GM11168 (cell line): ENCODE measurements at regions not wholly inside any gene's neighbourhood (a gene's known extent, or its start where the extent isn't known, plus 50 kb on each side); places are given as distances from the start of the nearest gene placed in this dataset.

Source experiments
- in situ Hi-C: fragments of 300-500 bp; cut with MboI; formaldehyde crosslinking; loops from one replicate; pipeline ENCODE4 v1.12.0; 2022; ENCODE audit warnings: low sequenced_read_pairs; ENCODE audit not compliant: unreplicated experiment

DNA sequence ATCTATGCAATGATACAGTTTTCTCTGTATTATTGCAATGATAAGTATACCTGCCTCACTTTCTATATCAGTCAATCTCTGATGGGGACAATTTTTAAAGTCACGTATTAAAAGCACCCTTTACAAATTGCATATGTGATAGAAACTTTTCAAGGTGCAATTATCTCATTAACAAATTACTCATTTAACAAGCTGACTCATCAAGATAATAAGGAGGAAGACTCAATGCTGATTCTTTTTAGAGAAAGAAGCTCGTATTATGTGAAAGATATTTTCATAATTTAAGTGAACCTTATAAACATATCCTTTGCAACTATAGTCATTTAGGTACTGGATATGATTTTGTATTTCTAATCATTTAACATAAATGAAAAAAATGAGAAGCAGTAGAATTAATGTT is 1080.9 kb upstream of the TENM3 start:
- in situ Hi-C loops, result no loop called here

DNA sequence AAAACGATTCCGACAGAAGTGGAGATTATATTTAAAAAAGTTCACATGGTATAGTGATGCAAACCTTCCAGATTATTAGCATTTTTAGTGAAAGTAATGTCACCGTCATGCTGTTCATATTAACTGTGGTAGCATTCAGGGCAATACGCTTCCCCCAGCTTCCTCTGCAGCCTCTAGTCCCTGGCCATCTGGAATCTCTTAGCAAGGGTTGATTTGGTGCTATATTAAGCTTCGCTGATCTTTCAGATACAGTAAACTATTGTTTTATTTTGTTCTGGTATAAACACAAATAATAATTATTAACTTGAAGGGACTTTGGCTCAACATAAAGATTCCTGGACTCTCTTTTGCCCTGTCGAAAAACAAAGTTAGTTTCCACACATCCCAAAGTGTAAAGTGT is 1080.5 kb upstream of the TENM3 start:
- in situ Hi-C loops, result no loop called here

DNA sequence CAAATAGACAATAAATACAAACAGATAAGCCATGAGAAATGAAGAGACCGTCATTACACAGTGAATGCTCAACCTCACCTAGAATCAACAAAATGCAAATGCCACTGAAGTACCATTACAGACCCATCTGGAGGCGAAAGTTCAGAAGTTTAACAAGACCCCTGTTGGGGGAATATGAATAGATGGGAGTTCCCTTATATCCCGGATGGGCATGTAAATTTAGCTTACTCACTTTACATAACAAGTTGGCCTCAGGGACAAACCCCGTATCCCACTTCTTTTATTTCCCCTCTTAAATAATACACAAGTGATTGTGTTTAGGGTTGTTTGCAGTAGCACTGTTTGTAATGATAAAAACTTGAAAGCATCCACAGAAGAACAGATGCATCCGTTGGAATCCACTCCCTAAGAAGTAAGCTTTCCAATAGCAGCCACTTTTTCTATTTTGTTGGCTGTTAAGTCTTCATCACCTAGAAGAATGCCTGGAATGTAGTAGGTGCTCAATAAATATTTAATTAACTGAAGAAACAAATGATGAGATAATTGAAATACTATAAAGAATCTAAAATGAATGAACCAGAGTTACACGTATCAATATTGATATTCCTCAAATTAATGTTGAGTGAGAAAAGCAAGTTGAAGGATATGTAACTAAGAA is 1076.3 kb upstream of the TENM3 start:
- in situ Hi-C loops, result no loop called here

DNA sequence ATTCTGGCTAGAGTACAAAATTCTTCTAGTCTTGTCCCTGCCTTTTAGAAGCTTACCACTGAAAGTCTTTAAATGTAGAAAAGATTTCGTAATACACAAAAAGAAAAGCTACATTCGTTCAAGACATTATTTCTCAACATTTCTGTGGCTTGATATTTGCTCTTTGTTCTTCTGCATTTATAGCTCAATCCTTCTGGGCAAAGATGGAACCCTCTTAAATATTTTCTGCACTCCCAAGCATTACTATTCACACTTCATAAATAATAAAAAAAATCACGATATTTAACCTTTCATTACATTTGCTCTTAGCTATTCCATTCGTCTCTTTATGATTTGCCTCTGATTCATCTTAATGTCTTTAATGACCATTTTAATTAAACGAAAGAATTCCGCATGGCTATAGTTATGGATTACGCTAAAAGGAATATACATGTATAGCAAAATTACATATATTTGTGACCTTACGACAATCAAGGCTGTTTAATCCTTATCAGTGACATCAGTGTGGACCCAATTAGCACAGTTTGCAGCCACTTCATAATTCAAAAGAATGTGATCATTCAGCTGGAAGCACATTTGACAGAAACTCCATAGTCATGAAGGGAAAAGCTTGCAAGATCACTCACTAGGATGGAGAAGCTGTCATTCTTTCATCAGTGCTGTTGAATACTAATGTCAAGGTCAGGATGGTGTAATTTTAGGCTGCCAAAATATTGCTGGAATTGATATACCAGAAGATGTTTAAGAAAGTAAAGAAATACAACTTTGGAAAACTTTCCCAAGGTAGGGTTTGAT is 1075.0 kb upstream of the TENM3 start:
- in situ Hi-C loops, result no loop called here

DNA sequence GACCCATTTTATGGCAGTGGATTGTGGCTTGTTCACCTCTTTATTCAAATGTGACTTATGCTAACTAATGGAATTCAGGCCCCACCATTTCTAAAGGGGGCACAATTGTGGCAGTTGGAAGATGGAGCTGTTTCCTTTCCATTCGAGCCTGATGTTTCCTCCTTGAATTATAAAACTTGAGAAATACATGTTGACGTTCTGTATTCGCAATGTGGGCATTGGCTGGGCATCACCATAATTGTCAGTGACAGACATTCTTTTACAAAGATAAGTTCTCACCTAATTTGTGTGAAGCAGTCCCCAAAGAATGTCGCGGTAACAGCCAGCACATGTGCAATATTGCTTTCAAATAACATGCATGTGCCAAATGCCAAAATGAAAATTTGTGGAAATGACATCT is 1070.2 kb upstream of the TENM3 start:
- in situ Hi-C loops, result no loop called here

DNA sequence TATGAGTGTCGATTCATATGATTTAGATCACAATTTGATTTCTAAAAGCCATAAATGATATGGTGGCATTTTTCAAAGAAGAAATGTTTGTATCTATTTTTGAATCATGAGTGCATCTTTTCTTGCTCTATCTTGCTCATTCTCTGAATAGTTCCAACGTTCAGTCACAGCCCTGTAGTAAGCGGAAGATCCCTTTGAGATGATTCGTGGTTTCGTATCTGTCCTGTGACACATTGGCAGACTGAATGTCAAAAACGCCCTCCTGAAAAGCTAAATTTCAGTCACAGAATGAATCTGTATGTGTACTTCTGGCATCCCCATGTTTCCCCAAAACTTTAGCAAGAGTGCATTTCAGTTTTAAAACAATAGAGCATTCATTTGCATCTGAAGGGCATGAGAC is 1066.9 kb upstream of the TENM3 start:
- in situ Hi-C loops, result no loop called here

DNA sequence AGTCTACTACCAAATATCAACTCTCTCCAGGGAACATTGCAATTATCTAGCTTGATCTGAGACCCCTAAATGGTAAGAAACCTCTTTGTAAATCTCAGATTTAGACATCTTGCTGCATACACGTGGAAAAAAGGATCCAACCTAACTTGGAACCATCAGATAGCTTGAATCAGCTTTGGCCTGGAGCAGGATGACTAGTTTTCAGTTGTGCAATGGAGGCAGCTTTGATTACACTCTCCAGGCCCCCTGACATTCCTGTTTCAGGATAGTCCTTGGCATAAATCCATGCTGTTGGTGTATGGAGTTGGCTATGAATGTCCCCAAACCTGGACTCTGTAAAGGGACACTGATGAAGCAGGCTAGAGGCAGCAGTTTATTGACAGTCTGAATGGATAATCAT is 1061.9 kb upstream of the TENM3 start:
- in situ Hi-C loops, result no loop called here

DNA sequence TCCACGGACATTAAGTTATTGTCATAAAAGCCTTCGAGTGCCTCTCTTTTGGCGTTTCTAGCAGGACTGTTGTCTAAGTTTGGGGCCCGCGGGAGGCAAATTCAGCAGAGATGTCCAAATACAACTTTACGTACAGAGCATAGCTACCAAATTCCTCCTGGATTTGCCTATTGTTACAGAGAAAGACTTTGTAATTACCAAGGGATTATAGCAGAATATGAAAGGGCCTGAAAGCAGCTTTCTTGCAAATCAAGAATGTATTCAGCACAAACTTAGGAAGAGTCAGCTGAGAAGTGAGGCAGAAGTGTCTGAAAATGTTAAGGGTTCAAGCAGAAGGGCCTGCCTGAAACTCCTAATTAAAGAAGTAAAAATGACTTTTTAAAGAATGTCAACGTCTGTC is 1053.5 kb upstream of the TENM3 start:
- in situ Hi-C loops, result no loop called here

DNA sequence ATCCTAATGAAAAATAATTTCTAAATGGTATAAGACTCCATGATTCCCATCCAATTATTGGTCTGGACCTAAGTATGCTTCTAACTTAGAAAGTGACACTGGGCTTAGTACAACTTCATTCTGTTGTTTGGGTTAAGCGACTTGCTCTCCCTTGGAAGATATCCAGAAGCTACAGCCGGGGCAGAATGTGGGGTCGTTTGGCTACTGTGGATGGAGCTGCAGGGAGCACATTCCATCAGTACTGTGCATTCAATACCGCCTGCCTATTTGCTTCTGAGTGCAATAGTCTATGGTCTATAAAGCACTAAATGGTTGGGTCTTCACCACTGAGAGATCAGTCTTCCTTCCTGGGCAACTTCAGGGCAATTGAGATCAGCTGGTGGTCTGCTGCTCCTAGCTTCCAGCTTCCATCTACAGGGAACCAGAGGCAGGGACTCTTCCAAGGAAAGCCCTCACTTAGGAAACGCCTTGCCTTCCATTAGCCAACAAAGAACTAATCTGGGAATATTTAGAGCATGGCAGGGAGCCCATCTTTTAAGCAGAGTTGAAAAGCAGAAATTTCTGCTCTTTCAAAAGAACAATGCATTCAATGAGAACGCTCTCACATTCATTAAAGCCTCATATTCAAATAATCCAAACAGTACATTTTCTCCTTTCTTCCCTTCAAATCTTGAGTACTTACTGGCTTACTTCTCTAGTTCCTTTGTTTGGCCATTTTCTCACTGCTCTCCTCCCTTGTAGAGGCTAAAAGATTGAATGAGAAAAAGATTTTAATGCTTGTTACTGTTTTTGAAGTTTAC is 1049.9 kb upstream of the TENM3 start:
- in situ Hi-C loops, result no loop called here

DNA sequence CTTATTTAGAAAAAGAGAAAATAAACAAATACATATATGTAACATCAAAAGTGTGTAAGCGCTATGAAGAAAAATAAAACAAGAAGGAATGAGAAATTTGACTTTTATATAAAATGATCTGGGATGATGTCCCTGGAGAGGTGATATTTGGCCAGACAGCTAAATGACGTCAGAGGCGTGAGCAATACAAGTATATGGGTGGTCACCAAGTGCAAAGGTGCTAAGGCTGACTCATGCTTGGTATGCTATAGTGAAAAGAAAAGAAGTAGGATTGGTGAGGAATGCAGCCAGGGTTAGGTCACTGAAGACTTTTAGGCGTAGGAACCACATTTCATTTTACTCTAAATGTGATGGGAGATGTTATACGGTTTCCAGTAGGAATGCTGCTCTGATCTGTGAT is 1049.1 kb upstream of the TENM3 start:
- in situ Hi-C loops, result no loop called here

DNA sequence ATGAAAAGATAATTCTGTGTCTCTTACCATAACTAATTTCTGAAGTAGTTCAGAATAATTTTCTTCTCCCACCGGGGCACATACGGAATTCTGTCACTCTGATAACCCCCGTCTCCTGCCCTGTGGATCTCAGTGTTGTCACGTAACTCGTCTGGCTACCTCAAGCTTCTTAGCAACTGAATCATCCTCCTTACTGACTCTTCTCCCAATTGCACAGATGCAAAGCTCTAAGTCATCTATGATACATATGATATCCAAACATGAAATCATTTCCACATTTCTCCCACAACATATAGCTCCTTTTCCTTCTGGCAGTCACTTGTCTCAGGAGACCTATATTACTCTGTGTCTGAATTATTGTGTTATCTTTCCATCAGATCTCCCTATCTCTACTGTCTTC is 1043.1 kb upstream of the TENM3 start:
- in situ Hi-C loops, result no loop called here

DNA sequence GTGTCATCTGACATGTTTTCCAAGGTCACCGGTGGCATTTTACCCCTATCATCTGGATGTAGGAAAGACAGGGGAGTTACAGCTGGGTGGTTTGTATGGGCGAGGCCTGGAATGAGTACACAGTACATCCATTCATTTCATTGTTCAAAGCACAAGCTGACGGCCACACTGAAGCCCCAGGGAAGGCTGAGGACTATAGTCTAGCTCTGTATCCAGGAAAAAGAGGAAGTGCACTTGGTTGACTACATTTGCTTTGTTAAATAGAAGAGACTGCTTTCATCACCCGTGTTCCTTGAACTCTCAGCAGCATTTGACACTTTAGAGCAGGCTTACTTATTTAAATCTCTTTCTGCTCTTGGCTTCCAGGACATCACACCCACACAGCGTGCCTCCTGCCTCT is 1041.0 kb upstream of the TENM3 start:
- in situ Hi-C loops, result no loop called here

DNA sequence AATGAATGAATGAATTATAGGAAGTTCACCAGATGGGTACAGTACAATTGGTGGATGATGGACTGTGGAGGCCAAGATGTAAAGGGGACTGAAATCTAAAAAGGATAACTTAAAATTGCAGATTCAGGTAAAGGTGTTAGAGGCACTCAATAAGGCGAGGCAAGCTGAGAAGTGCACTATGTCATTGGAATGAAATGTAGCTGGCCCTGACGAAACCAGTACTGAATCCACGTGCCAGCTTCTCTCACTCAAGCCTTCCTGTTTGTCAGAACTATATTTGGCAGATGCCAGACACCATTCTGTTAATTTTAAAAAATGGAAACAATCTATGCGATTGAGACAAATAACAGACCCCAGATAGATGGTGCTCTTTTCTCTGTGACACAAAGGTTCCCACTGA is 1039.1 kb upstream of the TENM3 start:
- in situ Hi-C loops, result no loop called here

DNA sequence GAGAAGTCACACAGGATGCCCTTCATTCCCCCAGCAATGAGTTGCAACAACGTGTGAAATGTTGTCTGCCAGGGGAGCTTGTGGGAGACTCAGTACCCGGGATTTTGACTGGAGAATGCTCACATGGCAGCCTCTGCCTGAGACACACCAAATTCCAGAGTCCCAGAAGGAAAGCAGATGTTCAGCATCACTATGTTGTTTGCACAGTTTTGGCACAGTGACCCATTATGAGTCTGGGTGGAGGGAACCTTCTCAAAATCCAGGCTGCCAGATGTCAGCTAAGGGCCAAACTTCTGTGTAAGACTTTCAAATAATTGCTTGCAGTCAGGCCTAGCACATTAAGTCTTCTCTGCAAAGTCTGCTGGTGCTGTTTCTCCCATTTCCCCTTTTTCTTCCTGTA is 1029.7 kb upstream of the TENM3 start:
- in situ Hi-C loops, result no loop called here

DNA sequence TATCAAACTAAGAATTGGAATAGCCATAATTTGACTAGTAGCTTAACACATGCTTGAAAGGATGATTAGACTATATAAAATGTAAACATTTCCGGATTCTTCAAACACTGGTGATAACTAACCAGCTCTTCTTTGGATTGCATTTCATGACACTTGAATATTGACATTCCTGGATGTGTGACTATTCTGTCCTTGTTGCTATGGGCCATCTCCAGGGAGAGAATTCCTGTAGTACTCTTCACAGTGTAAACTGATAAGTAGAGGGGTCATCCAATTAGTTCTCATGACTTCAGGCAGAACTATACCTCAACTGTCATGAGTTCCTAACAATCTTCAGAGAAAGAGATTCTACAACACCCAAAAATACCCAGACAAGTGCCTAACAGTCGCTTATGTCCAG is 1026.7 kb upstream of the TENM3 start:
- in situ Hi-C loops, result no loop called here

DNA sequence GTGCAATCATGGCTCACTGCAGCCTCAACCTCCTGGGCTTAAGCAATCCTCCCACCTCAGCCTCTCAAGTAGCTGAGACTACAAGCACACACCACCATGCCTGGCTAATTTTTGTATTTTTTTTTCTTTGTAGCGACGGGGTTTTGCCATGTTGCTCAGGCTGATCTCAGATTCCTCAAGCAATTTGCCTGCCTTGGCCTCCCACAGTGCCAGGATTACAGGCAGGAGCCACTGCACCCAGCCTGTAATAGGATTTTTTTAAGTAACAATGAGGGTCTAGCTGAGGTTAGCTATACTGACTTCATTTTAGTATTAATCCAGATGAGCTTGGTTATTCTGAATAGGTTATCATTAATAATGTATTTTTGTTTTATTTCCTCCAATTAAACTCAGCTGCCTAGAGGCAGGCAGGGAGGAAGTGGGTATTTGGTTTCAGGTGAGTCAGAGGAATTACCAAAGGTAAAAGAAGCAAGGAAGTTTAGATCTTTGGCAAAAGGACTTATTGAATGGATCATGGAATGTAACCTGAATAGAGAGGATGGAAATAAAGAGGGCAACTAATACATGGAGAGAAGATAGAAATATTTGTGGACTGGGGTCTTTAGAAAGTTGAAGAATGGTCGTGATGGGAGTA is 1023.3 kb upstream of the TENM3 start:
- in situ Hi-C loops, result no loop called here

DNA sequence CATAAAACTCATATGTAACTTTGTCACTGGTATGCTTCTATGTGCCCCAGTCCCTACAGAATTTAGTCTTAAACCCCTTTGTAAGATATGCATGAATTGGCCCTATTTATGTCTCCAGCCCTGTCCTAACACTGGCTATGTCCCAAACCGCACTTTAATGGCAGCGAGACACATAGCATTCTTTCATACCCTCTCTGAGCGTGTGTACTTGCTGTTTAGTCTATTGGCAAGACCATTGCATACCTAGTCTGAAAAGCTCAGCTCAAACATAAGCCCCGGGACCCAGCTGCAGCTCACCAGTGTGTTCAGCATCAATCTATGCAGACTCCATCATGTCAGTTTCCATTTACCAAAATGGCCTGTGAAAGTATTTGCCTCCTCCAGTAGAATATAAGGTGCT is 1018.4 kb upstream of the TENM3 start:
- in situ Hi-C loops, result no loop called here

DNA sequence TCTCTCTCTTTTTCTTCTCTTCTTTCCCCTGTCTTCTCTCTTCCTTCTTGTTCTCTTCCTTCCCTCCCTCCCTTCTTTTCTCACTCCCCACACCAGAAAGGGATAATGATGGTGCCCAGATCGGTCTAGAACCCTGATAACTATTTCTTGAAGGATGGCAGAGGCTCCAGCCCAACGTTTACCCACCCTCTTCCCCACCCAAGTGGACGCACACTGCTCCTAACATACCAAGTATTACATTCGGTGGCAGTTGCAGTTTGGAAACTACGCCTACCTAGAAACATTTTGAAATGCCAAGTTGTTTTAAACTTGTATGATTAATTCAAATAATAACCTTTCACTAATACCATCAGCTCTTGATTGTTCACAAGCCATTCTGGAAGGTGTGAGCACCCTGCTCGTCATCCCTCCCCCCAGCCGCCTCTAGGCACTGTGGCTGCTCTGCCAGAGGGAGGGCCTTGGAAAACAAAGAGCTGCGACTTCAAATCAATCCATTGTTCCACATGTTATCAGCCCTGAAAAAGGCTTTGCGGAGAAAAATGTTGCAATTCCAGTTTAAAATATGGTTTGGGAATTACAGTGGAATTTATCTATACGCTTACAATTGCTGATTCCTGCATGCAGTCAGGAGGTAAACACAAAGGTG is 1017.5 kb upstream of the TENM3 start:
- in situ Hi-C loops, result no loop called here

DNA sequence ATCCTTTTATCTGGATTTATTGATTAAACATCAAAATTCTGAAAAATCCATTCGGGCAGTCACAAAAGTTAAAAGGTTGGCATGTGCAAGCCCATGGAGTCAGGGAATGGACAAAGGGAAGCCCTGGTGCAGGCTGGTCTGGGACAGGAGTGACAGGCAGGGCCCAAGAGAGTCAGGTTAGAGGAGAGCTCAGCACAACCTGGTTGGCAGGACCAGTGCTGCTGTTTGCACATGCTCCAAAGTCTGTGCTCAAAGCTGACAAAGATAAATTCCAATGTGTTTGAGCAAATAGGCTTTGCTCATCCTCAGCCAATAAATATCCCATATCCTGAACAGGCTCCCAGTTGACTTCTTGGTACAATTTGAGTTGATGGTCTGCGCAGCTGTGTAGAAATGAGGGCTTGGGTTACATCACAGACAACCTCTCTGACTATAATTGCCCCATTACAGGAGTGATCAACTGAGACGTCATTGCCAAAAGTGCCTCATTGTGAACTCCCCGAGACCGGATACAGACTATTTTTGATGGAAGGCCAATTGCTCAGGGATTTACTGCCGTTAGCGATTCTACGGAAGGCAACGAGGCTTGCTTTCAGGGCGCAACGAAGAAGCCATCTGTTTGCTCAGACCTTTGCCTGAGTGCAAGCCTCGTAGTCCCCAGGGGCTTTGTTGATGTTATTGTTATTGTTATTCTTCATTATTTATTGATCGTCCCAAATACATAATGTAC is 1008.1 kb upstream of the TENM3 start:
- in situ Hi-C loops, result no loop called here

DNA sequence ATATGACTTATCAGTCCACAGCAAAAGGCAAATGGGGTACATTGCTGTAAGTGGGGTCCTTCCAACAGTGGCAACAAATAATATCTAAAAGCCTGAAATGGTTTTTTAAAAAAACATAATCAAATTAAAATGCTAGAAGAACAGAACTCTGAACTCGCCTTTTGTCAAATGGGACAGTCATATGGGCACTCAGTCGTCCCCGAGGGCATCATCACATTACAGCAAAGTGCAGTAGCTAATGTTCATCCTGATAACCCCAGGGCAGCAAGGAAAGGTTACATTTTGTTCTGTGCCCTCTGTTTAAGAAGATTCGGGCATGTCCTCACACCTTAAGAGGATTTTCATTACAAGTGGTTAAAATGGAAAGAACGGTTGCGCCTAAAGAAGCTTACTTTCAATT is 997.9 kb upstream of the TENM3 start:
- in situ Hi-C loops, result no loop called here
